IMR-90 (cell line): ENCODE measurements at regions not wholly inside any gene's neighbourhood (a gene's known extent, or its start where the extent isn't known, plus 50 kb on each side); places are given as distances from the start of the nearest gene placed in this dataset.

Experiments
- ATAC-seq: fragments of 200-7000 bp; cut with Tn5 transposase; 2 replicates; pipeline ENCODE4 v1.9.1; 2020; ENCODE audit warnings: low read depth, mild to moderate bottlenecking, moderate library complexity
- BruUV-seq: library from RNA; stranded (reverse); fragments of 400-500 nt; replicated peaks from 2 replicates; lab custom pipeline; 2021; lab: Mats Ljungman, UMichigan
- CTCF ChIA-PET: fragments of 300-600 bp; formaldehyde crosslinking; extraction: SDS; loops from one replicate; lab custom pipeline; 2021; ENCODE audit warnings: antibody characterized with exemption; lab: Yijun Ruan, JAX
- POLR2A ChIA-PET: fragments of 300-600 bp; sonication (Branson Sonifier 250); formaldehyde crosslinking; loops from one replicate; lab custom pipeline; 2022; ENCODE audit warnings: antibody characterized with exemption; ENCODE audit not compliant: unreplicated experiment; lab: Charles Lee
- DNase-seq: peaks from one replicate; pipeline ENCODE4 v3.0.0; 2013
- H2AFZ ChIP-seq: replicated peaks from 2 replicates; pipeline ENCODE3; 2013; ENCODE audit warnings: low read length, mild to moderate bottlenecking; ENCODE audit not compliant: poor library complexity
- H2AK5ac ChIP-seq: 2 replicates; pipeline ENCODE4 v1.6.1; 2013; ENCODE audit warnings: low read depth, low read length, inconsistent platforms
- H2AK9ac ChIP-seq: replicated peaks from 2 replicates; pipeline ENCODE3; 2013; ENCODE audit warnings: mild to moderate bottlenecking, low read depth, low read length, moderate library complexity; ENCODE audit not compliant: poor library complexity
- H2BK120ac ChIP-seq: 2 replicates; pipeline ENCODE4 v1.6.1; 2013; ENCODE audit warnings: low read depth, low read length, inconsistent platforms
- H2BK15ac ChIP-seq: 3 replicates; pipeline ENCODE4 v1.6.1; 2013; ENCODE audit warnings: low read depth, low read length, inconsistent platforms
- H2BK20ac ChIP-seq: 2 replicates; pipeline ENCODE4 v1.6.1; 2013; ENCODE audit warnings: low read depth, mild to moderate bottlenecking, inconsistent platforms, low read length, moderate library complexity
- H2BK5ac ChIP-seq: 2 replicates; pipeline ENCODE4 v1.6.1; 2013; ENCODE audit warnings: mild to moderate bottlenecking, low read depth, low read length, inconsistent platforms; ENCODE audit not compliant: poor library complexity, severe bottlenecking
- H3K14ac ChIP-seq: replicated peaks from 2 replicates; pipeline ENCODE4 v1.6.1; 2013; ENCODE audit warnings: low read depth, low read length, inconsistent platforms
- H3K18ac ChIP-seq: 2 replicates; pipeline ENCODE4 v1.6.1; 2013; ENCODE audit warnings: low read depth, low read length, control low read depth
- H3K23ac ChIP-seq: 2 replicates; pipeline ENCODE4 v1.6.1; 2013; ENCODE audit warnings: low read depth, low read length, inconsistent platforms
- H3K27ac ChIP-seq: 2 replicates; pipeline ENCODE4 v1.5.1; 2013; ENCODE audit warnings: mild to moderate bottlenecking, control low read depth, low read length; ENCODE audit not compliant: insufficient read depth
- H3K27me3 ChIP-seq: 2 replicates; pipeline ENCODE4 v1.6.1; 2013; ENCODE audit warnings: low read length; ENCODE audit not compliant: control insufficient read depth, insufficient read depth
- H3K36me3 ChIP-seq: 2 replicates; pipeline ENCODE4 v1.6.1; 2013; ENCODE audit warnings: low read length, mixed read lengths; ENCODE audit not compliant: control insufficient read depth, insufficient read depth
- H3K4ac ChIP-seq: 2 replicates; pipeline ENCODE4 v1.6.1; 2013; ENCODE audit warnings: low read depth, low read length, inconsistent platforms
- H3K4me1 ChIP-seq: 2 replicates; pipeline ENCODE4 v1.6.1; 2013; ENCODE audit warnings: low read length, mixed read lengths; ENCODE audit not compliant: control insufficient read depth, insufficient read depth
- H3K4me2 ChIP-seq: 2 replicates; pipeline ENCODE4 v1.6.1; 2013; ENCODE audit warnings: low read depth, mild to moderate bottlenecking, control low read depth, low read length, moderate library complexity
- H3K4me3 ChIP-seq: 2 replicates; pipeline ENCODE4 v1.5.1; 2013; ENCODE audit warnings: low read depth, mild to moderate bottlenecking, control low read depth, low read length, moderate library complexity; ENCODE audit not compliant: insufficient read depth
- H3K56ac ChIP-seq: 2 replicates; pipeline ENCODE4 v1.6.1; 2013; ENCODE audit warnings: low read length, inconsistent platforms; ENCODE audit not compliant: insufficient read depth; ENCODE audit errors: extremely low read depth
- H3K79me1 ChIP-seq, 2 experiments: 2 replicates each; pipeline ENCODE4 v1.6.1; 2013; ENCODE audit warnings: low read length in 2 of 2, inconsistent platforms in 1 of 2, low read depth in 1 of 2
- H3K9ac ChIP-seq: 2 replicates; pipeline ENCODE4 v1.6.1; 2013; ENCODE audit warnings: low read depth, low read length, control low read depth
- H3K9me1 ChIP-seq: 2 replicates; pipeline ENCODE4 v1.6.1; 2013; ENCODE audit warnings: low read length, inconsistent platforms; ENCODE audit not compliant: insufficient read depth
- H3K9me3 ChIP-seq: 2 replicates; pipeline ENCODE4 v1.6.1; 2013; ENCODE audit warnings: low read length; ENCODE audit not compliant: control insufficient read depth, insufficient read depth
- H4K20me1 ChIP-seq: 2 replicates; pipeline ENCODE4 v1.6.1; 2013; ENCODE audit warnings: low read length, inconsistent platforms; ENCODE audit not compliant: insufficient read depth
- H4K5ac ChIP-seq: 2 replicates; pipeline ENCODE4 v1.6.1; 2013; ENCODE audit warnings: mild to moderate bottlenecking, low read depth, low read length, control low read depth
- H4K8ac ChIP-seq, 2 experiments: 2 replicates each; pipeline ENCODE4 v1.6.1; 2013; ENCODE audit warnings: low read depth in 2 of 2, low read length in 2 of 2, control low read depth in 1 of 2, inconsistent platforms in 1 of 2
- H4K91ac ChIP-seq: 2 replicates; pipeline ENCODE4 v1.6.1; 2013; ENCODE audit warnings: low read depth, low read length, inconsistent platforms; ENCODE audit not compliant: insufficient read depth
- BHLHE40 ChIP-seq: fragments of 150-350 bp; IDR thresholded peaks from 2 replicates; pipeline ENCODE4 v1.6.1; 2016; ENCODE audit warnings: mild to moderate bottlenecking, low read depth, low read length
- CEBPB ChIP-seq: IDR thresholded peaks from 2 replicates; pipeline ENCODE4 v1.6.1; 2012; ENCODE audit warnings: low read depth, low read length, improper control_type of control experiment
- CTCF ChIP-seq: conservative IDR thresholded peaks from 2 replicates; pipeline ENCODE4 v1.5.1; 2012; ENCODE audit warnings: mild to moderate bottlenecking, low read depth, low read length, improper control_type of control experiment
- ELK1 ChIP-seq: fragments of 150-350 bp; IDR thresholded peaks from 2 replicates; pipeline ENCODE4 v1.6.1; 2016; ENCODE audit warnings: low read depth, mild to moderate bottlenecking, low read length, moderate library complexity, borderline replicate concordance
- FOS ChIP-seq: fragments of 150-350 bp; IDR thresholded peaks from 2 replicates; pipeline ENCODE4 v1.6.1; 2016; ENCODE audit warnings: low read depth, low read length
- MXI1 ChIP-seq: IDR thresholded peaks from 2 replicates; pipeline ENCODE4 v1.6.1; 2012; ENCODE audit warnings: low read depth, mild to moderate bottlenecking, low read length, moderate library complexity, borderline replicate concordance
- RAD21 ChIP-seq: IDR thresholded peaks from 2 replicates; pipeline ENCODE4 v1.6.1; 2012; ENCODE audit warnings: low read length, improper control_type of control experiment
- RFX5 ChIP-seq: IDR thresholded peaks from 2 replicates; pipeline ENCODE4 v1.8.0; 2012; ENCODE audit warnings: low read depth, mild to moderate bottlenecking, low read length, moderate library complexity
- SMC3 ChIP-seq: fragments of 150-350 bp; IDR thresholded peaks from 2 replicates; pipeline ENCODE4 v1.6.1; 2016; ENCODE audit warnings: low read depth, mild to moderate bottlenecking, antibody characterized with exemption, low read length, moderate library complexity
- USF2 ChIP-seq: fragments of 150-350 bp; IDR thresholded peaks from 2 replicates; pipeline ENCODE4 v1.6.1; 2017; ENCODE audit warnings: mild to moderate bottlenecking, antibody characterized with exemption, low read length, low read depth
- WGBS, 2 experiments: methylation state at CpG; one replicate each; pipeline versions ENCODE4 v1.1.5 to v1.1.7; 2013; ENCODE audit warnings: missing lambda C conversion rate in 2 of 2; ENCODE audit not compliant: insufficient read length in 1 of 2; ENCODE audit errors: extremely low coverage in 2 of 2; 5-methylcytosine and 5-hydroxymethylcytosine counted together
- dilution Hi-C: fragments of 300-500 bp; cut with HindIII; formaldehyde crosslinking; loops from one replicate; pipeline ENCODE4 v1.14.3; 2018; ENCODE audit warnings: low sequenced_read_pairs; ENCODE audit not compliant: unreplicated experiment
- in situ Hi-C: fragments of 300-500 bp; cut with MboI; formaldehyde crosslinking; loops from 3 replicates; pipeline ENCODE4 v1.14.3; 2019; ENCODE audit warnings: low sequenced_read_pairs, inconsistent platforms, mixed read lengths
- intact Hi-C: fragments of 100-400 bp; cut with micrococcal nuclease; formaldehyde crosslinking; loops from 2 replicates; pipeline ENCODE4 v1.10.0; 2022

- Histone ChIP-seq H2BK15ac (no peak overlapping the region), H3K4me1 (no peaks in the 10 kb centered on the region), H3K23ac (no peak overlapping the region), H3K27me3 (peaks cover 46% of the 10 kb centered on the region), H3K4me3 (no peak overlapping the region), H3K9ac (no peak overlapping the region), H4K20me1 (0 out of 2 replicates have a peak, but pooled peaks cover 3% of the 10 kb centered on the region), H3K9me1 (no peaks in the 10 kb centered on the region; the same call in 1 of the 2 replicates), H3K4me2 (no peak overlapping the region), H2AK9ac (no peak overlapping the region), H3K4ac (no peak overlapping the region), H4K5ac (no peak overlapping the region), H4K91ac (no peak overlapping the region), H2BK120ac (no peak overlapping the region), H4K8ac (no peak overlapping the region), H3K9me3 (no peaks in the 10 kb centered on the region), H2BK20ac (no peak overlapping the region), H3K56ac (no peak overlapping the region), H3K36me3 (no peaks in the 10 kb centered on the region), H3K79me1 (no peaks in the 10 kb centered on the region), H3K14ac (no peak overlapping the region), H2AK5ac (no peak overlapping the region), H2AFZ (peak overlapping the region; percentile 39), H3K18ac (no peak overlapping the region), H3K27ac (no peak overlapping the region), H2BK5ac (no peak overlapping the region)
- BruUV-seq = no TSS peak
- DNase-seq = peak; percentile 62
- no peak for ATAC-seq
- TF ChIP-seq ELK1 (no peak), RAD21 (no peak), SMC3 (no peak), CTCF (no peak), USF2 (peak; percentile 73), FOS (no peak), MXI1 (no peak), BHLHE40 (peak; percentile 44), RFX5 (no peak), CEBPB (no peak)
- dilution Hi-C loops (no loop called here), intact Hi-C loops (no loop called here), in situ Hi-C loops (no loop called here)
- ChIA-PET CTCF (interaction anchor here (1.0 kb wide), 1 partner anchor 9 kb away, joined by 3 read pairs; no protein-coding TSS in a partner anchor), POLR2A (no interaction called here)
- WGBS, 2 experiments = no CpG with 5 or more reads among the region's 5 CpGs
Measured at GRCh38 chr15:77830051-77830468, 197.3 kb upstream of the LINGO1 start.
